Spleen (tissue), 7 donors: ENCODE measurements at regions not wholly inside any gene's neighbourhood (a gene's known extent, or its start where the extent isn't known, plus 50 kb on each side); places are given as distances from the start of the nearest gene placed in this dataset.

Experiments used
- POLR2A ChIP-seq, 3 donors: fragments of 450-650 bp; IDR thresholded peaks; one replicate each; pipeline ENCODE4 v1.5.1; 2017; ENCODE audit warnings: antibody characterized with exemption in 3 of 3, mild to moderate bottlenecking in 1 of 3
- POLR2AphosphoS5 ChIP-seq, 3 donors: sonication (generic); formaldehyde crosslinking; IDR thresholded peaks; one replicate each; pipeline ENCODE4 v1.5.1; 2017; ENCODE audit warnings: antibody characterized with exemption in 3 of 3
- TF ChIP-seq, protein P1 (sequence below), 11 experiments: fragments of 200-600 bp in 7 of 11; fragments of 450-650 bp in 4 of 11; sonication (generic) in 4 of 11; IDR thresholded peaks in 8 of 11; conservative IDR thresholded peaks in 3 of 11; 1 replicate in 7 of 11; 2 replicates in 4 of 11; pipeline versions ENCODE4 v1.4.0 to v1.8.0; 2016 to 2021; ENCODE audit warnings: antibody characterized with exemption in 11 of 11, inconsistent platforms in 4 of 11, mild to moderate bottlenecking in 1 of 11
- donor health status: DM: no; HTN: no; CAD: no; lungs with moderate emphysema.
- donor health status: DM: no; HTN: no; CAD: no.
- donor health status: DM: no; HTN: no; CAD: no.

DNA sequence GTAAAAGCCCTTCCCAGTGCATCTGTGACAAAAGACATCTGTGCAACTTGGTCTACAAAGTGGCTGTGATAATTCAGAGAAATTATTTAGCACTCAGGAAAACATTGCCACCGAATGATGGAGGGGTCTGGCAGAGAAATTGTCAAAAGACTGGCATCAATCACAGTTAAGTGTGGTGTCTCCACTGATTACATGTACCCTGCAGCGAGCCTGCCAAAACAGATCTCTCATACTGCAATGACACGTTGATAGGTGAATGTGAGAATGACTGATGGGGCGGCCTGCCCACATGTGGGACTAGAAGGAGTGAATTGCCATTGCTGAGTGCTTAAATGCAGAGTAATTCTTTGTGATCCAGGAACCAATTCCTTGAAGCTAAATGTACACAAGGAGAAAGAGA lies 136.4 kb upstream of the PCSK5 start:
- TF ChIP-seq, protein P1, sequence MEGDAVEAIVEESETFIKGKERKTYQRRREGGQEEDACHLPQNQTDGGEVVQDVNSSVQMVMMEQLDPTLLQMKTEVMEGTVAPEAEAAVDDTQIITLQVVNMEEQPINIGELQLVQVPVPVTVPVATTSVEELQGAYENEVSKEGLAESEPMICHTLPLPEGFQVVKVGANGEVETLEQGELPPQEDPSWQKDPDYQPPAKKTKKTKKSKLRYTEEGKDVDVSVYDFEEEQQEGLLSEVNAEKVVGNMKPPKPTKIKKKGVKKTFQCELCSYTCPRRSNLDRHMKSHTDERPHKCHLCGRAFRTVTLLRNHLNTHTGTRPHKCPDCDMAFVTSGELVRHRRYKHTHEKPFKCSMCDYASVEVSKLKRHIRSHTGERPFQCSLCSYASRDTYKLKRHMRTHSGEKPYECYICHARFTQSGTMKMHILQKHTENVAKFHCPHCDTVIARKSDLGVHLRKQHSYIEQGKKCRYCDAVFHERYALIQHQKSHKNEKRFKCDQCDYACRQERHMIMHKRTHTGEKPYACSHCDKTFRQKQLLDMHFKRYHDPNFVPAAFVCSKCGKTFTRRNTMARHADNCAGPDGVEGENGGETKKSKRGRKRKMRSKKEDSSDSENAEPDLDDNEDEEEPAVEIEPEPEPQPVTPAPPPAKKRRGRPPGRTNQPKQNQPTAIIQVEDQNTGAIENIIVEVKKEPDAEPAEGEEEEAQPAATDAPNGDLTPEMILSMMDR (IDR thresholded peaks at IDR 0.05 in 8 of 11, conservative IDR thresholded peaks at IDR 0.05 in 3 of 11) = no peak
- TF ChIP-seq POLR2A (IDR thresholded peaks at IDR 0.05) (no peak), POLR2AphosphoS5 (IDR thresholded peaks at IDR 0.05) (no peak)
